Fibroblast of lung (primary cell): ENCODE measurements at regions not wholly inside any gene's neighbourhood (a gene's known extent, or its start where the extent isn't known, plus 50 kb on each side); places are given as distances from the start of the nearest gene placed in this dataset.

Source experiments
- EZH2 ChIP-seq: IDR thresholded peaks from 2 replicates; pipeline ENCODE4 v1.5.1; 2012; ENCODE audit warnings: low read length, control low read depth, mild to moderate bottlenecking; ENCODE audit errors: missing control alignments
- TF ChIP-seq, protein P1 (sequence below), 2 donors: IDR thresholded peaks in 1 of 2; conservative IDR thresholded peaks in 1 of 2; 1 replicate in 1 of 2; 2 replicates in 1 of 2; pipeline ENCODE4 v1.5.1; 2011 to 2012; ENCODE audit warnings: low read length in 2 of 2, control low read depth in 1 of 2, inconsistent platforms in 1 of 2, low read depth in 1 of 2, mild to moderate bottlenecking in 1 of 2

DNA sequence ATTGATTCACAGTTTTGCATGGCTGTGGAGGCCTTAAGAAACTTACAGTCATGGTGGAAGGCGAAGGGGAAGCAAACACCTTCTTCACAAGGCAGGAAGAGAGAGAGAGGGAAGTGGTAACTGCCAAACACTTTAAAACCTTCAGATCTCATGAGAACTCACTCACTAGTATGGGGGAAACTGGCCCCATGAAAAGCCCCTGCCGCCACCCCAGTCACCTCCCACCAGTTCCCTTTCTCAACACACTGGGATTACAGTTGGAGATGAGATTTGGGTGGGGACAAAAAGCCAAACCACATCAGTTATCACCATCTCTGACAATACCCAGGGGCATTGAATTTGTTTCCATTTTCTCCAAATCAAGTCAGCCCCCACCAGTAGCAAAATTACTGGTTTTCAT lies 740.4 kb downstream of the GATA3 start:
- TF ChIP-seq, protein P1, sequence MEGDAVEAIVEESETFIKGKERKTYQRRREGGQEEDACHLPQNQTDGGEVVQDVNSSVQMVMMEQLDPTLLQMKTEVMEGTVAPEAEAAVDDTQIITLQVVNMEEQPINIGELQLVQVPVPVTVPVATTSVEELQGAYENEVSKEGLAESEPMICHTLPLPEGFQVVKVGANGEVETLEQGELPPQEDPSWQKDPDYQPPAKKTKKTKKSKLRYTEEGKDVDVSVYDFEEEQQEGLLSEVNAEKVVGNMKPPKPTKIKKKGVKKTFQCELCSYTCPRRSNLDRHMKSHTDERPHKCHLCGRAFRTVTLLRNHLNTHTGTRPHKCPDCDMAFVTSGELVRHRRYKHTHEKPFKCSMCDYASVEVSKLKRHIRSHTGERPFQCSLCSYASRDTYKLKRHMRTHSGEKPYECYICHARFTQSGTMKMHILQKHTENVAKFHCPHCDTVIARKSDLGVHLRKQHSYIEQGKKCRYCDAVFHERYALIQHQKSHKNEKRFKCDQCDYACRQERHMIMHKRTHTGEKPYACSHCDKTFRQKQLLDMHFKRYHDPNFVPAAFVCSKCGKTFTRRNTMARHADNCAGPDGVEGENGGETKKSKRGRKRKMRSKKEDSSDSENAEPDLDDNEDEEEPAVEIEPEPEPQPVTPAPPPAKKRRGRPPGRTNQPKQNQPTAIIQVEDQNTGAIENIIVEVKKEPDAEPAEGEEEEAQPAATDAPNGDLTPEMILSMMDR (conservative IDR thresholded peaks at IDR 0.05 in 1 of 2, IDR thresholded peaks at IDR 0.05 in 1 of 2; ENCODE audit: low read depth in 1 of 2, low read length in 2 of 2): no peak
- no peak for TF ChIP-seq EZH2
